ENCODE measurements at regions not wholly inside any gene's neighbourhood (a gene's known extent, or its start where the extent isn't known, plus 50 kb on each side); places are given as distances from the start of the nearest gene placed in this dataset.

- no peak for DNase-seq
These were observed 473.9 kb downstream of the NR2F1-AS1 start for GRCh38 chr5:93107141-93107540.

- no peak for DNase-seq
These were observed 479.4 kb downstream of the NR2F1-AS1 start for GRCh38 chr5:93101661-93102060.

- DNase-seq: peak; percentile 11
These were observed 480.0 kb downstream of the NR2F1-AS1 start for GRCh38 chr5:93100976-93101375.

- DNase-seq: no peak
These were observed 480.6 kb downstream of the NR2F1-AS1 start for GRCh38 chr5:93100428-93100827.

- DNase-seq: no peak
These were observed 481.1 kb downstream of the NR2F1-AS1 start for GRCh38 chr5:93099902-93100347.

GRCh38 chr5:93096561-93096960 is 484.5 kb downstream of the NR2F1-AS1 start:
- no peak for DNase-seq

GRCh38 chr5:93092349-93093105 is 488.5 kb downstream of the NR2F1-AS1 start:
- DNase-seq: no peak

- no peak for DNase-seq
These were observed 490.3 kb downstream of the NR2F1-AS1 start for GRCh38 chr5:93090698-93091097.

- no peak for DNase-seq
These were observed 492.2 kb downstream of the NR2F1-AS1 start for GRCh38 chr5:93088592-93089389.

- DNase-seq: no peak
These were observed 493.7 kb downstream of the NR2F1-AS1 start for GRCh38 chr5:93087326-93087725.

- no peak for DNase-seq
These were observed 498.0 kb downstream of the NR2F1-AS1 start for GRCh38 chr5:93082981-93083380.

- no peak for DNase-seq
These were observed 502.0 kb downstream of the NR2F1-AS1 start for GRCh38 chr5:93079046-93079445.

GRCh38 chr5:93078082-93079038 is 502.7 kb downstream of the NR2F1-AS1 start:
- DNase-seq: peak; percentile 37

GRCh38 chr5:93076566-93076965 is 504.5 kb downstream of the NR2F1-AS1 start:
- DNase-seq: no peak

GRCh38 chr5:93076096-93076495 is 504.9 kb downstream of the NR2F1-AS1 start:
- DNase-seq: no peak

GRCh38 chr5:93073547-93073946 is 507.5 kb downstream of the NR2F1-AS1 start:
- no peak for DNase-seq

- DNase-seq: no peak
These were observed 508.1 kb downstream of the NR2F1-AS1 start for GRCh38 chr5:93072831-93073459.

GRCh38 chr5:93071710-93072109 is 509.3 kb downstream of the NR2F1-AS1 start:
- DNase-seq: no peak

- DNase-seq: no peak
These were observed 510.1 kb downstream of the NR2F1-AS1 start for GRCh38 chr5:93070938-93071337.

- DNase-seq: no peak
These were observed 511.7 kb downstream of the NR2F1-AS1 start for GRCh38 chr5:93069276-93069675.

GRCh38 chr5:93062548-93062947 is 518.5 kb downstream of the NR2F1-AS1 start:
- no peak for DNase-seq
